AG20443 (cell line): ENCODE measurements at regions not wholly inside any gene's neighbourhood (a gene's known extent, or its start where the extent isn't known, plus 50 kb on each side); places are given as distances from the start of the nearest gene placed in this dataset.
"Not testable (repeated sequence)": the region's sequence is repeated elsewhere in the genome, so short reads cannot be mapped to it uniquely, and the experiment has no call there.

Source experiments
- DNase-seq: peaks from one replicate; pipeline ENCODE4 v3.0.0; 2012; ENCODE audit warnings: low spot score, mixed read lengths

- DNase-seq: no peak
Observed at GRCh38 chr4:97103252-97103651, 1040.0 kb downstream of the STPG2 start.

- DNase-seq: no peak
Observed at GRCh38 chr4:97104006-97104405, 1039.3 kb downstream of the STPG2 start.

DNA sequence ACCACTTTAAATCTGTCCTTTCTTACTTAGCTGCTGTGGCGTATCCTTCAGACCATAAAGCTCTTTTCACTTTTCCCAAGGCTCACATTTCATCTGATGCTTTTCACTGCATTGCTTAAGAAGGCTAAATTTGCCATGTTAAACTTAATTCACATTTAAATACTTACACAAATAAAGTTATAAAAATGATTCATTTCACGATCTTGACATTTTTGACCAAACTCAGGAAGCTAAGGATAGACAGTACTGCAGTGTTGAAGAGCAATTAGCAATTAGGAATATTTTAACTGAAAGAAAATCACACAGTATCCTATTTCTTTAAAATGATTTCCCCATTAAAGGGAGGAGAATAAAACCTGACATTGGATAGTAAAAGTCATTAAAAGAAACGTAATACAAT, 1038.6 kb downstream of the STPG2 start:
- DNase-seq: no peak

GRCh38 chr4:97105347-97106099, 1037.8 kb downstream of the STPG2 start:
- no peak for DNase-seq

- no peak for DNase-seq
Observed at GRCh38 chr4:97106161-97106560, 1037.1 kb downstream of the STPG2 start.

- no peak for DNase-seq
Observed at GRCh38 chr4:97110506-97110905, 1032.8 kb downstream of the STPG2 start.

- DNase-seq: no peak
Observed at GRCh38 chr4:97116511-97116910, 1026.8 kb downstream of the STPG2 start.

GRCh38 chr4:97121493-97121892, 1021.8 kb downstream of the STPG2 start:
- no peak for DNase-seq

DNA sequence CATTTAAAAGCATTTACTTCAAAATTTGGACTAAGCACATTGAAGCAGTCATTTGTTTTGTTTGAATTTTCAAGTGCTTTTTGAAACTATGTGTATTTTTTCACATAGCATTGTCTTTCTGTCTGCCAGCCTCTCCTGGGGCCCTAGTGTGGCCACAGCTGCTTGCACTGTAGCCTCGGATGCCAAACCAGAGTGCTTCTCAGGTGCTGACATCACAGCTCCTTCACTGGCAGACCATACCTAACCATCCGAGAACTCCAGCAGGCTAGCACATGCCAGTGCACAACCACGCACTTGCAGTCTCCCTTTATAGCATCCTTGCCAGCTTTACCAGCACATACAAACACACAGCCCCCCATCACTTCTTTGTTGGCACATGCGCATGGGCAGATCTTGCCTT, 1019.7 kb downstream of the STPG2 start:
- DNase-seq: no peak

DNA sequence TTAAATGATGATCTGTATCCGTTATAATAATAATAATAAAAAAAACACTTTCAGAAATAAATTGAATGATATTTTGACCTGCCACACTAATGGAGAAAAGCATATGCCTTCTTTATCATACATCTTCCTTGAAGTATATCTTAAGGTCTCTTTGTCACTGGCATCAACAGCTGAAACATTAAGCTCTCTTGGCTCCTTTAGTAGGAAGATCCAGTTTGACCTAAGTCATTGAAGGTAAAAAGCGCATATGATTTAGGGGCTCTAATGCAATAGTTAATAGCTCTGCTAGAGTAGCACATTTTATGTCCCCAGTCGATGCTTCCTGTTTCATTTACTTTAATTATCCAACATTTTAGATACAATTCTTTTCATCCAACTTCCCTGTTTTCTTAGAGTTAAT, 1010.8 kb downstream of the STPG2 start:
- no peak for DNase-seq

DNA sequence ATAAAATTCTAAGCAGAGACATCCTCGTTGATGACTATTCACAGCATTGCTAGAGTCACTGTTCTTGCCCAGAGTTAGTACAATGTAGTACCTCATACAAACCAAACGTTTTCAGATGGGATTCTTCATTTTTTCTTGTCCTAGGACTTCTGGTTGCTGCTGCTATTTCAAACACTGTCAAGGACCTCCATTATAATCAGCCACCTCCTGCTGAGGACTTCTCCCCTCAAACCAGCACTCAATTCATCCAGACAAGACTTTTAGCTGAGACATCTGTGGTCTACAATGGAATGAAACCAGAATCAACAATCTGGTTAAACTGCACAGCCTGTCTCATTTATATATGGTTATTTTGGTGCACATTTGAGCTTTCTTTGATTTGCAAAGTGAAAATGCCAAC, 1008.8 kb downstream of the STPG2 start:
- no peak for DNase-seq

GRCh38 chr4:97139791-97140190, 1003.5 kb downstream of the STPG2 start:
- DNase-seq: no peak

DNA sequence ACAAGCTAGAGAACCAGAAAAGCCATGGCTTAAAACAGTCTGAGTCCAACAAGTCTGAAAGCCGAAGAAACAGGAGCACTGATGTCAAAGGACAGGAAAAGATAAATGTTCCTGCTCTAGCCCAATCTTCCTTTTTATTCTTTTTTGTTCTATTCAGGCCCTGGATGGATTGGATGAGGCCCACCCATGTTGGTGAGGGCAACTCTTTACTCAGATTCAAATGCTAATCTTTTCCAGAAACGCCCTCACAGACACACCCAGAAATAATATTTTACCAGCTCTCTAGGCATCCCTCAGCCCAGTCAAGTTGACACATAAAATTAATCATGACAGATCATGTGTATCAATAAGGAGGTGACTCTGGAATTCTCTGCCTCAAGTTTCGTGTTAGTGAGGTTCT, 1002.7 kb downstream of the STPG2 start:
- no peak for DNase-seq

GRCh38 chr4:97141332-97141731, 1001.9 kb downstream of the STPG2 start:
- DNase-seq: not testable (repeated sequence)

DNA sequence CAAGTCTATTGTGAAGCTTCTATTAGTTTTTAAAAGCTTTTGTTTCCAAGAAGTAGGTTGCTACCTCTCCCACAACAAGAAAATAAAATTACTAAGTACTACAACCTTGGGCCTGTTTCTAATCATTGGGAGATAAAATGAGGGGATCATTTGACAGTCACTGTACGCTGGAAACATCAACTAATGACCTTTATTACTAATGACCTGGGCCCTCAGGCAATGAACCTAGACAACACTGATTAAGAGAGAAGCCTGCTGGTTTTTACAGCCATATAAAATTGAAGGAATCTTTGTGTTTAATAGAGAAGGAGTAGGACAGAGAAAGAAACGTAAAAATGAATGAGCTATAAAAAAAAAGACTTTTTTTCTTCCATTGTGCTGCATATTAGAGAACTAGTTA, 1000.9 kb downstream of the STPG2 start:
- no peak for DNase-seq

DNA sequence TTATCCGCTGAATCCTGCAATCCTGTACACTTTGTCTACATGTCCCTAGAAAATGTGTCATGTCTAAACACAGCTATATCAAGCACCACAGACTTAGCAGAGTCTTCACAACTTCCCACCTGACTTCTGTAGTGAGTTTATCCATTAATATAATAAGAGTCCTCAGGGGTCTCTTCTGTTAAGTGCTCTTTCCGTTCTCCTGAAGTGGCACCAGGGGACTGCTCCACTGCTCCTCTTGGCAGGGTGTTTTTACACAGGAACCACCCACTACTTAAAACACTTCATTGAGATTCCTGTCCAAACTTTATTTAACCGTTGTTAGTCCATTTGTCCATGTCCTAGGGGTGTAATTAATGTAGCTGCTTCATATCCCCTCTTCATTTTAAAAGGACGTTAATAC, 1000.4 kb downstream of the STPG2 start:
- DNase-seq: no peak

- DNase-seq: no peak
Observed at GRCh38 chr4:97144199-97144598, 999.1 kb downstream of the STPG2 start.

DNA sequence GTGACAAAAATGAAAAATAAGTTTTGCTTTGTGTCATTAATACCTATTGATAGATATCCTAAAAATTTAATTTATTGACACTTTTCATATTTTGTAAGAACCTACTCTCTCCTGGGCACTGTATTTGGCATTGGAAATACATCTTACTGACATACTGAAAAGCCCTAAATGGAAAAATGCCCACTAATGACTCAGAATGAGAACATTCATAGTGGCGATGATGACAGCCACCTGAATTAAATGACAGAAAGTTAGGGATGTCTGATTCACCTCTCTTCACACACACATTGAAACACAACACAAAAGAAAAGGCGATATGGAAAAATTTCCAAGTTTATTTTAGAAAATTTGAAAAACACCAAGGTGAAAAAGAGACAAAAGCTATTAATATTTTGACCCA, 992.3 kb downstream of the STPG2 start:
- DNase-seq: no peak

- no peak for DNase-seq
Observed at GRCh38 chr4:97152149-97152548, 991.1 kb downstream of the STPG2 start.

GRCh38 chr4:97153042-97153441, 990.2 kb downstream of the STPG2 start:
- DNase-seq: no peak

DNA sequence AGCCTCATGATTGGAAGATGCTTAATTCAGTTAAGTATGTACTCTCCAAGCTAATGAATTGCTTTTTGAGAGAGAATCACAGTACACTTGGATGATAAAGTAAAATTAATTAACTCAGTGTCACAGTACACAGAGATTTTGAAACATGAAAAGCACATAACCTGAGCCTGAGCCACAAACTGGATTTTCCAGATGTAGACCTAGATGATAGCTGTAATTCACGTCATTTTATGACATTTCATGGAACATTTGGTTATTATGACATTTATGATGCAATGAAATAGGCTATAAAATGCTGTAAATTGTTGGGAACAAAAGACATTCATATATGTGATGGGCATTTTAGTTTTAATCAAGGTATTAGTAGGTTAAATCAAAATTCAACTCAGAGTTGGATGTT, 983.7 kb downstream of the STPG2 start:
- DNase-seq: no peak

- no peak for DNase-seq
Observed at GRCh38 chr4:97185233-97185632, 958.0 kb downstream of the STPG2 start.

GRCh38 chr4:97197106-97197505, 946.2 kb downstream of the STPG2 start:
- no peak for DNase-seq

DNA sequence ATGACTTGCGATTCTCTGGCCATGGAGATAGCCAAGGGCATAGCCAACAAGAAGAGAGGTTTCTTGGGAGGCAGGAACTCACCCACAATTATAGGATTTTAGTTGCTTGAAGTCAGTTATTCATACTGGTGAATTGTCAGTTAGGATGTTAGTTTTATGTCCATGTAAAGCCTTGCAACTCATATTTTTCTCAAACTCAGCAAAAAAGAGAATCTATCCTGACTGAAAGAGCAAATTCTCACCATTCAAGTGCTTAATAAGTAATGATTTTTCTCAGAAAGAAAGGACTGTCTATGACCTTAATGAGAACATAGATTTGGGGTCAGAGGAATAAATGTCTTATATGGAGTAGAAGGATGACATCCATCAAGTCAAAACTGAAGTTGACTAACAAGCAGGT, 934.5 kb downstream of the STPG2 start:
- no peak for DNase-seq
